ENCODE measurements at regions not wholly inside any gene's neighbourhood (a gene's known extent, or its start where the extent isn't known, plus 50 kb on each side); places are given as distances from the start of the nearest gene placed in this dataset.

DNA sequence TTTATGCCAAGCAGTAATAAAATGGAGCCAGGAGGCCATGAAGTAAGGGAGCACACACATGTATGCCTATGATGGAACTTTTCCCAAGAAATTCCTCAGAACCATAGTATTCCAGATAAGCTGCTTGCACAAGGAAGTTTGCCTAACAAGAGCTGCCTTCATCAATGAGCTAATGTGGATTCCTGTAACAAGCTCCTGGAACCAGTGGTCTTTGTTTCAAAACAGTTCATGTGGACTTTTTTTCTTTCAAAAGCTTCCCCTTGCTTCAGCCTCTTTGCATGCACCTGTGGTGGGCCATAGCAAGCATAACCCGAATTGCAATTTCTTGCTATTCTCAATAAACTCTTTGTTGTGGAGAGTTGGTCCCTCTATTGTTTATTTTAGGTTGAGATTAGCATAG lies 359.6 kb downstream of the UTRN start:
- TF ChIP-seq FOXM1 (IDR thresholded peaks at IDR 0.05; ENCODE audit: borderline replicate concordance, low read depth) (no peak), CREB1 (IDR thresholded peaks at IDR 0.05; ENCODE audit: low read depth) (no peak), RAD21 (IDR thresholded peaks at IDR 0.05; ENCODE audit: low read depth) (no peak), NFIC (IDR thresholded peaks at IDR 0.05) (no peak), TCF12 (IDR thresholded peaks at IDR 0.05; ENCODE audit: low read depth) (no peak), YY1 (IDR thresholded peaks at IDR 0.05; ENCODE audit: low read depth) (no peak), TAF1 (IDR thresholded peaks at IDR 0.05; ENCODE audit: low read depth) (no peak), EP300 (IDR thresholded peaks at IDR 0.05; ENCODE audit: borderline replicate concordance) (no peak)
- TF ChIP-seq, protein P1, sequence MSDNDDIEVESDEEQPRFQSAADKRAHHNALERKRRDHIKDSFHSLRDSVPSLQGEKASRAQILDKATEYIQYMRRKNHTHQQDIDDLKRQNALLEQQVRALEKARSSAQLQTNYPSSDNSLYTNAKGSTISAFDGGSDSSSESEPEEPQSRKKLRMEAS (IDR thresholded peaks at IDR 0.05) = no peak
